ENCODE measurements at regions not wholly inside any gene's neighbourhood (a gene's known extent, or its start where the extent isn't known, plus 50 kb on each side); places are given as distances from the start of the nearest gene placed in this dataset.

GRCh38 chr7:68458010-68458908, 1140.0 kb upstream of the AUTS2 start:
- TF ChIP-seq ZFP3 (tag by site-specific recombination; IDR thresholded peaks at IDR 0.05; ENCODE audit: low read depth) (no peak), HOXA7 (CRISPR knock-in tag; IDR thresholded peaks at IDR 0.05; ENCODE audit: borderline replicate concordance) (no peak), ZNF629 (tag by site-specific recombination; IDR thresholded peaks at IDR 0.05) (no peak)
- H3K4me1 ChIP-seq (ENCODE audit: control insufficient read depth, insufficient read depth, low read length): no peaks in the 10 kb centered on the region
- H3K36me3 ChIP-seq (ENCODE audit: control insufficient read depth in 2 of 2, insufficient read depth in 1 of 2, low read length in 2 of 2): no peaks in the 10 kb centered on the region
- ChIA-PET POLR2A (no interaction called here), CTCF (interaction anchor here (0.7 kb wide), 1 partner anchor 356 kb away, joined by 3 read pairs; no protein-coding TSS in a partner anchor)
- H3K27ac ChIP-seq (ENCODE audit: extremely low read depth, low read depth, low read length): no peak overlapping the region
- H3K9me3 ChIP-seq (ENCODE audit: control insufficient read depth, insufficient read depth, low read depth, low read length): no peaks in the 10 kb centered on the region
- no peak overlapping the region for H3K4me3 ChIP-seq (ENCODE audit: low read depth, low read length)

- CTCF ChIA-PET: interaction anchor here (0.7 kb wide), 1 partner anchor 524 kb away, joined by 3 read pairs; no protein-coding TSS in a partner anchor
- no peaks in the 10 kb centered on the region for H3K36me3 ChIP-seq (ENCODE audit: control insufficient read depth in 2 of 2, insufficient read depth in 1 of 2, low read length in 2 of 2)
- TF ChIP-seq REPIN1 (tag by site-specific recombination; IDR thresholded peaks at IDR 0.05; ENCODE audit: low read depth) (no peak), ZSCAN5A (tag by site-specific recombination; IDR thresholded peaks at IDR 0.05) (no peak)
- POLR2A ChIA-PET: no interaction called here
- no peaks in the 10 kb centered on the region for H3K4me1 ChIP-seq (ENCODE audit: control insufficient read depth, insufficient read depth, low read length)
- H3K9me3 ChIP-seq (ENCODE audit: control insufficient read depth, insufficient read depth, low read depth, low read length): no peaks in the 10 kb centered on the region
- H3K4me3 ChIP-seq (ENCODE audit: low read depth, low read length): no peak overlapping the region
- no peak overlapping the region for H3K27ac ChIP-seq (ENCODE audit: extremely low read depth, low read depth, low read length)
These were observed 1136.8 kb upstream of the AUTS2 start for GRCh38 chr7:68461430-68461829.

- POLR2A ChIA-PET: no interaction called here
- no peak for TF ChIP-seq HOXD13 (CRISPR knock-in tag; IDR thresholded peaks at IDR 0.05; ENCODE audit: borderline replicate concordance)
- TF ChIP-seq ZNF19 (tag by site-specific recombination; IDR thresholded peaks at IDR 0.05; ENCODE audit: low read depth): no peak
- no peak for TF ChIP-seq ZIC2 (tag by site-specific recombination; IDR thresholded peaks at IDR 0.05)
- TF ChIP-seq KLF7 (tag by site-specific recombination; IDR thresholded peaks at IDR 0.05; ENCODE audit: borderline replicate concordance): no peak
- TF ChIP-seq ZNF398 (tag by site-specific recombination; IDR thresholded peaks at IDR 0.05): no peak
- TF ChIP-seq ZNF18 (tag by site-specific recombination; IDR thresholded peaks at IDR 0.05): no peak
- TF ChIP-seq PRDM2 (tag by site-specific recombination; IDR thresholded peaks at IDR 0.05; ENCODE audit: borderline replicate concordance): no peak
- TF ChIP-seq SP7 (tag by site-specific recombination; IDR thresholded peaks at IDR 0.05): no peak
- TF ChIP-seq ZNF223 (tag by site-specific recombination; IDR thresholded peaks at IDR 0.05): no peak
- TF ChIP-seq ZFP37 (tag by site-specific recombination; IDR thresholded peaks at IDR 0.05): no peak
- TF ChIP-seq ZNF26 (tag by site-specific recombination; IDR thresholded peaks at IDR 0.05): no peak
- no peak for TF ChIP-seq ZNF560 (tag by site-specific recombination; IDR thresholded peaks at IDR 0.05; ENCODE audit: borderline replicate concordance)
These were observed 1127.3 kb upstream of the AUTS2 start for GRCh38 chr7:68470836-68471435.

More at GRCh38 chr7:68470836-68471435, 1127.3 kb upstream of the AUTS2 start:
- Histone ChIP-seq H3K27ac (ENCODE audit: extremely low read depth, low read depth, low read length) (no peak overlapping the region), H3K4me1 (ENCODE audit: control insufficient read depth, insufficient read depth, low read length) (no peaks in the 10 kb centered on the region), H3K36me3 (ENCODE audit: control insufficient read depth in 2 of 2, insufficient read depth in 1 of 2, low read length in 2 of 2) (no peaks in the 10 kb centered on the region), H3K9me3 (ENCODE audit: control insufficient read depth, insufficient read depth, low read depth, low read length) (no peaks in the 10 kb centered on the region), H3K4me3 (ENCODE audit: low read depth, low read length) (no peak overlapping the region)
- CTCF ChIA-PET: interaction anchor here (0.7 kb wide), 1 partner anchor 1116 kb away, joined by 4 read pairs; no protein-coding TSS in a partner anchor

All from HEK293 (cell line).